Lower lobe of right lung (tissue), 2 donors: ENCODE measurements at regions not wholly inside any gene's neighbourhood (a gene's known extent, or its start where the extent isn't known, plus 50 kb on each side); places are given as distances from the start of the nearest gene placed in this dataset.

Experiments
- ATAC-seq, 2 donors: fragments of 200-7000 bp; cut with Tn5 transposase; one replicate each; pipeline ENCODE4 v1.9.1; 2020 to 2022; ENCODE audit warnings: mild to moderate bottlenecking in 2 of 2, moderate library complexity in 2 of 2
- DNase-seq: peaks from one replicate; pipeline ENCODE4 v3.0.0-alpha.2; 2020
- H3K27ac ChIP-seq: fragments of 200-600 bp; one replicate; pipeline ENCODE4 v1.8.0; 2022
- H3K27me3 ChIP-seq: fragments of 200-600 bp; one replicate; pipeline ENCODE4 v1.8.0; 2022; ENCODE audit warnings: low read depth
- H3K36me3 ChIP-seq: fragments of 200-600 bp; one replicate; pipeline ENCODE4 v1.8.0; 2022; ENCODE audit warnings: mild to moderate bottlenecking
- H3K4me1 ChIP-seq: fragments of 200-600 bp; one replicate; pipeline ENCODE4 v1.8.0; 2022
- H3K4me3 ChIP-seq: fragments of 200-600 bp; one replicate; pipeline ENCODE4 v1.8.0; 2022; ENCODE audit warnings: mild to moderate bottlenecking
- H3K9me3 ChIP-seq: fragments of 200-600 bp; one replicate; pipeline ENCODE4 v1.8.0; 2022
- CTCF ChIP-seq: fragments of 200-600 bp; IDR thresholded peaks from one replicate; pipeline ENCODE4 v1.8.0; 2022; ENCODE audit warnings: antibody characterized with exemption, mild to moderate bottlenecking
- intact Hi-C: fragments of 100-400 bp; cut with DNase I; formaldehyde crosslinking; loops from one replicate; pipeline ENCODE4 v1.11.0; 2022
- donor health status: DM: no; HTN: yes; CAD: no; lungs with severe emphysema.

DNA sequence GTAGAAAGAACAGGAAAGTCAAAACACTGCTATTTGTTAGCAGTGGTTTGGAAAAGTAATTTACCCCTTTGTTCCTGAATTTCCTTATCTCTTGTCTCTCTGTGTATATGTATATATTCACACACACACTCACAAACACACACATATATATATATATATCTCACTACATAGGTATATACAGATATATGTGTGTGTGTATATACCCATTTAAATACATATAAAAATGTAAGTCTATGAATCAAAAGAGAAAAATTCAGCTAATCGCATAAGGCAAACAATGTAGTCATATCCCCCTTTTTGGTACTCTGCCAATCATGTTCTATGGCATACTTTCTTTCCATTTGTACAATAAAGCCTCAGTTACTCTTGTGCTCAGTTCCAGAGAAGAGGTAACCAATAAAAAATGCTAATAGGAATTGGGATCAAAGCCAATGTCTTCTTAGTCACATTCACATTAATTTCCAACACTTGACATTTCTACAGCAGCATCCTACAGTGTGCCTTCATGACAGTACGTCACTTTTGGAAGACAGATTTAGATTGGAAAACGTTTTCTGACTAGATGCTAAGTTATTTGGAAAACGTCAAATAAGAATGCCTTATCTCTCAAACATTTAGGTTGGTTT, 94.6 kb downstream of the MC4R start:
- no peak for TF ChIP-seq CTCF
- intact Hi-C loops, result no loop called here
- H3K27me3 ChIP-seq, result no peaks in the 10 kb centered on the region

GRCh38 chr18:60267391-60268058, 105.0 kb downstream of the MC4R start:
- H3K27ac ChIP-seq, result no peak overlapping the region
- no peak for DNase-seq
- intact Hi-C loops, result no loop called here
- TF ChIP-seq CTCF, result no peak
- no peaks in the 10 kb centered on the region for H3K9me3 ChIP-seq
- no peak for ATAC-seq
- H3K36me3 ChIP-seq, result no peaks in the 10 kb centered on the region
- no peaks in the 10 kb centered on the region for H3K4me1 ChIP-seq
- H3K27me3 ChIP-seq, result no peaks in the 10 kb centered on the region
- H3K4me3 ChIP-seq, result no peak overlapping the region

More for the DNA sequence above, 94.6 kb downstream of the MC4R start:
- Histone ChIP-seq H3K9me3 (peaks cover 4% of the 10 kb centered on the region), H3K36me3 (no peaks in the 10 kb centered on the region), H3K4me3 (no peak overlapping the region), H3K27ac (no peak overlapping the region), H3K4me1 (no peaks in the 10 kb centered on the region)
- no peak for ATAC-seq
- no peak for DNase-seq

DNA sequence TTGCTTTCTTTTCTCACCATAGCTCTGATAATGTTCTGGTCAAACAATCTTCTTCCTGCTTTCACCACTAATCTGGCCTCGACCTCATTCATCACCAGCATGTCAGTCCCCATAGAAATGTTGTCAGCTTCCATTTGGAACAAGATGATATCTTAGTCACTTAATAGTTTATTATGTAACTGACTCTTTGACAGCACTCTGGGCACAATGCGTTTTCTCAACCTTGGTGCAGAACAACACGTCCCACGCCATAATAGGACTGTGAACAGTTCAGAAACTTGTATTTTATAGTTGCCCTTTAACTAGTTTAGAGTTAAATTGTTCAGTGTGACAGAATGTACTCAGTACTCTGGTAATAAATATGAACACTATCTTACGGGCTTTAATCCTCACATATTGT, 106.0 kb downstream of the MC4R start:
- intact Hi-C loops, result no loop called here
- TF ChIP-seq CTCF, result no peak
- no peak for ATAC-seq

GRCh38 chr18:60259052-60259681, 113.4 kb downstream of the MC4R start:
- Histone ChIP-seq H3K4me1 (no peaks in the 10 kb centered on the region), H3K27me3 (no peaks in the 10 kb centered on the region), H3K9me3 (no peaks in the 10 kb centered on the region), H3K27ac (no peak overlapping the region), H3K4me3 (no peak overlapping the region), H3K36me3 (no peaks in the 10 kb centered on the region)
- DNase-seq (no peak), ATAC-seq (no peak)
- intact Hi-C loops, result no loop called here
- no peak for TF ChIP-seq CTCF

More for the DNA sequence above, 106.0 kb downstream of the MC4R start:
- Histone ChIP-seq H3K27ac (no peak overlapping the region), H3K27me3 (no peaks in the 10 kb centered on the region), H3K36me3 (no peaks in the 10 kb centered on the region), H3K4me3 (no peak overlapping the region), H3K4me1 (no peaks in the 10 kb centered on the region), H3K9me3 (no peaks in the 10 kb centered on the region)
- DNase-seq, result no peak

GRCh38 chr18:60249388-60249787, 123.2 kb downstream of the MC4R start:
- no peak for TF ChIP-seq CTCF
- H3K4me1 ChIP-seq, result no peaks in the 10 kb centered on the region
- DNase-seq (no peak), ATAC-seq (no peak)
- H3K9me3 ChIP-seq, result no peaks in the 10 kb centered on the region
- no peaks in the 10 kb centered on the region for H3K27me3 ChIP-seq
- H3K4me3 ChIP-seq, result no peak overlapping the region
- no peaks in the 10 kb centered on the region for H3K36me3 ChIP-seq
- H3K27ac ChIP-seq, result no peak overlapping the region
- intact Hi-C loops, result no loop called here
